PC-9 (cell line): ENCODE measurements at regions not wholly inside any gene's neighbourhood (a gene's known extent, or its start where the extent isn't known, plus 50 kb on each side); places are given as distances from the start of the nearest gene placed in this dataset.

Source experiments
- BruUV-seq: library from RNA; stranded (reverse); fragments of 400-500 nt; replicated peaks from 2 replicates; lab custom pipeline; 2021; lab: Mats Ljungman, UMichigan
- CTCF ChIA-PET: fragments of 300-600 bp; sonication (Branson Sonifier 250); formaldehyde crosslinking; loops from one replicate; lab custom pipeline; 2022; ENCODE audit warnings: antibody characterized with exemption; lab: Charles Lee
- POLR2A ChIA-PET: fragments of 300-600 bp; sonication (Branson Sonifier 250); formaldehyde crosslinking; loops from one replicate; lab custom pipeline; 2022; ENCODE audit warnings: antibody characterized with exemption; ENCODE audit not compliant: unreplicated experiment; lab: Charles Lee
- DNase-seq, 2 experiments: peaks; one replicate each; pipeline versions ENCODE4 v3.0.0 to v3.0.0-alpha.2; 2015 to 2022; ENCODE audit warnings: mixed read lengths in 1 of 2
- H2AFZ ChIP-seq: fragments of 200-600 bp; sonication (generic); 2 replicates; pipeline ENCODE4 v1.8.1; 2017; ENCODE audit warnings: antibody characterized with exemption
- H3F3A ChIP-seq: fragments of 200-600 bp; sonication (generic); 2 replicates; pipeline ENCODE4 v1.8.1; 2017; ENCODE audit warnings: antibody characterized with exemption, mild to moderate bottlenecking, low read depth; ENCODE audit not compliant: insufficient read depth
- H3K27ac ChIP-seq: fragments of 200-600 bp; sonication (generic); 2 replicates; pipeline ENCODE4 v1.6.1; 2016; ENCODE audit warnings: mixed run types
- H3K27me3 ChIP-seq: fragments of 200-600 bp; sonication (generic); 2 replicates; pipeline ENCODE4 v1.6.1; 2016; ENCODE audit warnings: low read depth, mixed run types; ENCODE audit not compliant: insufficient read depth
- H3K36me3 ChIP-seq: fragments of 200-600 bp; sonication (generic); 2 replicates; pipeline ENCODE4 v1.6.1; 2016; ENCODE audit warnings: low read depth, mixed run types
- H3K4me1 ChIP-seq: fragments of 200-600 bp; sonication (generic); replicated peaks from 2 replicates; pipeline ENCODE4 v1.6.1; 2016; ENCODE audit warnings: mixed run types; ENCODE audit not compliant: insufficient read depth
- H3K4me2 ChIP-seq: fragments of 200-600 bp; sonication (generic); 2 replicates; pipeline ENCODE4 v1.6.1; 2017; ENCODE audit warnings: mixed run types
- H3K4me3 ChIP-seq: fragments of 200-600 bp; sonication (generic); 2 replicates; pipeline ENCODE4 v1.6.1; 2016; ENCODE audit warnings: mixed run types
- H3K79me2 ChIP-seq: fragments of 200-600 bp; sonication (generic); 2 replicates; pipeline ENCODE4 v1.6.1; 2017; ENCODE audit warnings: low read depth, mixed run types
- H3K9me2 ChIP-seq: fragments of 200-600 bp; sonication (generic); 2 replicates; pipeline ENCODE4 v1.8.1; 2017; ENCODE audit warnings: mild to moderate bottlenecking; ENCODE audit not compliant: insufficient read depth
- H3K9me3 ChIP-seq: fragments of 200-600 bp; sonication (generic); 2 replicates; pipeline ENCODE4 v1.8.1; 2016; ENCODE audit warnings: low read depth; ENCODE audit not compliant: insufficient read depth
- H4K20me1 ChIP-seq: fragments of 200-600 bp; sonication (generic); 2 replicates; pipeline ENCODE4 v1.8.1; 2017; ENCODE audit not compliant: insufficient read depth
- EZH2 ChIP-seq: fragments of 200-600 bp; sonication (generic); IDR thresholded peaks from 2 replicates; pipeline ENCODE4 v1.8.0; 2017; ENCODE audit warnings: antibody characterized with exemption, low read depth
- intact Hi-C: fragments of 100-400 bp; cut with micrococcal nuclease; formaldehyde crosslinking; loops from one replicate; pipeline ENCODE4 v1.10.0; 2022; ENCODE audit not compliant: unreplicated experiment
- TF ChIP-seq, protein P1 (sequence below): fragments of 200-600 bp; sonication (generic); conservative IDR thresholded peaks from 2 replicates; pipeline ENCODE4 v1.6.1; 2017; ENCODE audit warnings: mixed run types, antibody characterized with exemption, mild to moderate bottlenecking, moderate library complexity

DNA sequence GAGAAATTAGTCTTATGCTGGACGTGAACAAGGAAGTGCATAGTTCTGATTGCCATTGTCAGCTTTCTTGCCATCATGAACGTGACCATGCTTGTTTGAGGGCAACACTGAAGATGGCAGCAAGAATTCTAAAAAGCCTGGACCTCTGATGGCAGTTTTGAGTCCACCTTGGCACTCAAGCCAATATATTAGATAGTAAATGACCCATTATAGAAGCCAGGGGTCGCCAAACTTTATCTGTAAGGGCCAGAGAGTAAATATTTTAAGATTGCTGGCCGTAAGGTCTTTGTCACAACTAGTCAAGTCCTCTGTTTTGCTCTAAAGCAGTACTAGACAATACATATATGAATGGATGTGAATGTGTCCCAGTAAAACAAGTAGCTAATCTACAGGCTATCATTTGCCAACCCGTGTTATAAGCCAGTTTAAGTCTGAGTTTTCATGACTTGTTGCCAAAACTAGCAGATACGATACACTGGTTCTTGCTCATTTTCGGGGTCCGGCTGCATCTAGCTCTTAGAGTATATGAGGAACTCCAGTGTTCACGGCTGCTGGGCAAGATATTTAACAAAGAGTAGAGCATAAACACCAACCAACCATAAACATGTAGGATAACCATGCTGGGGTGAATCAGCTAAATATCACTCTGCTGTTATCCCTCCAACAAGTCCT, 73.1 kb upstream of the PELI1 start:
- Histone ChIP-seq H3K9me3 (no peaks in the 10 kb centered on the region), H3F3A (peaks cover 6% of the 10 kb centered on the region)
- CTCF ChIA-PET: no interaction called here

GRCh38 chr2:64218137-64218802, 74.0 kb upstream of the PELI1 start:
- Histone ChIP-seq H3K4me2 (no peak overlapping the region), H3K4me1 (peaks cover 14% of the 10 kb centered on the region), H3K4me3 (no peak overlapping the region), H3K27me3 (no peaks in the 10 kb centered on the region), H3K27ac (no peak overlapping the region), H4K20me1 (no peaks in the 10 kb centered on the region), H3K36me3 (no peaks in the 10 kb centered on the region), H3K9me3 (no peaks in the 10 kb centered on the region), H3F3A (peaks cover 3% of the 10 kb centered on the region; the same call in 1 of the 2 replicates), H2AFZ (no peak overlapping the region), H3K79me2 (no peaks in the 10 kb centered on the region), H3K9me2 (no peaks in the 10 kb centered on the region)
- intact Hi-C loops: no loop called here
- BruUV-seq: no TSS peak
- ChIA-PET POLR2A (no interaction called here), CTCF (interaction anchor here (0.6 kb wide), 1 partner anchor 33 kb away, joined by 3 read pairs; no protein-coding TSS in a partner anchor)
- no peak for DNase-seq
- TF ChIP-seq, protein P1, sequence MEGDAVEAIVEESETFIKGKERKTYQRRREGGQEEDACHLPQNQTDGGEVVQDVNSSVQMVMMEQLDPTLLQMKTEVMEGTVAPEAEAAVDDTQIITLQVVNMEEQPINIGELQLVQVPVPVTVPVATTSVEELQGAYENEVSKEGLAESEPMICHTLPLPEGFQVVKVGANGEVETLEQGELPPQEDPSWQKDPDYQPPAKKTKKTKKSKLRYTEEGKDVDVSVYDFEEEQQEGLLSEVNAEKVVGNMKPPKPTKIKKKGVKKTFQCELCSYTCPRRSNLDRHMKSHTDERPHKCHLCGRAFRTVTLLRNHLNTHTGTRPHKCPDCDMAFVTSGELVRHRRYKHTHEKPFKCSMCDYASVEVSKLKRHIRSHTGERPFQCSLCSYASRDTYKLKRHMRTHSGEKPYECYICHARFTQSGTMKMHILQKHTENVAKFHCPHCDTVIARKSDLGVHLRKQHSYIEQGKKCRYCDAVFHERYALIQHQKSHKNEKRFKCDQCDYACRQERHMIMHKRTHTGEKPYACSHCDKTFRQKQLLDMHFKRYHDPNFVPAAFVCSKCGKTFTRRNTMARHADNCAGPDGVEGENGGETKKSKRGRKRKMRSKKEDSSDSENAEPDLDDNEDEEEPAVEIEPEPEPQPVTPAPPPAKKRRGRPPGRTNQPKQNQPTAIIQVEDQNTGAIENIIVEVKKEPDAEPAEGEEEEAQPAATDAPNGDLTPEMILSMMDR: no peak
- TF ChIP-seq EZH2: no peak

More for the DNA sequence above, 73.1 kb upstream of the PELI1 start:
- H3K4me2 ChIP-seq: no peak overlapping the region
- H4K20me1 ChIP-seq: no peaks in the 10 kb centered on the region
- intact Hi-C loops: no loop called here
- no peak overlapping the region for H3K4me3 ChIP-seq
- no peak overlapping the region for H2AFZ ChIP-seq
- POLR2A ChIA-PET: no interaction called here
- H3K79me2 ChIP-seq: no peaks in the 10 kb centered on the region
- no peaks in the 10 kb centered on the region for H3K27me3 ChIP-seq
- peaks cover 23% of the 10 kb centered on the region for H3K4me1 ChIP-seq
- no TSS peak for BruUV-seq
- H3K36me3 ChIP-seq: no peaks in the 10 kb centered on the region
- no peak for DNase-seq
- H3K9me2 ChIP-seq: no peaks in the 10 kb centered on the region
- H3K27ac ChIP-seq: no peak overlapping the region
- TF ChIP-seq, protein P1: no peak; the same call in 1 of the 2 replicates
- TF ChIP-seq EZH2: no peak

DNA sequence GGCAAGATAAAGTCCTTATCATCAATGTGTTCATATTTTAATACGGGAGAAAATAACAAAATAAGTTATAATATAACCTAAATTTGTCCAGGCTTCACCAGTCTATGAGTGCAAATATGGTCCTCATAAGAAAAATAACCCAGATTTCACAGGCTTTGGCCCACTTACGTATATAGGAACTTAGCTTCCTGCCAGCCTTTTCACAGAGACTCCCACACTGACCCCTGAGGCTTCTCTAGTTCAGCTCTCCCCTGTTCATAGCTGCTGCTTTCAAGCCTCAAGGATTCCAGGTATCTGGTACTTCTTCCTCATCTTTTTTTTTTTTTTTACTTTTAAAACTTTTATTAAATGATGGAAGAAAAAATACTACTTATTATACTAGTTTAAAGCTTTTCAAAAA, 74.9 kb upstream of the PELI1 start:
- POLR2A ChIA-PET: no interaction called here

More for the DNA sequence above, 74.9 kb upstream of the PELI1 start:
- Histone ChIP-seq H3K27ac (no peak overlapping the region), H3K79me2 (no peaks in the 10 kb centered on the region), H3K27me3 (no peaks in the 10 kb centered on the region), H3K9me3 (no peaks in the 10 kb centered on the region), H3K4me3 (no peak overlapping the region), H4K20me1 (no peaks in the 10 kb centered on the region), H3K36me3 (no peaks in the 10 kb centered on the region), H3K4me1 (peaks cover 9% of the 10 kb centered on the region; the same call in 1 of the 2 replicates), H3K9me2 (no peaks in the 10 kb centered on the region), H2AFZ (no peak overlapping the region), H3F3A (peaks cover 3% of the 10 kb centered on the region; the same call in 1 of the 2 replicates), H3K4me2 (no peak overlapping the region)
- BruUV-seq: no TSS peak
- CTCF ChIA-PET: no interaction called here
- no peak for DNase-seq
- TF ChIP-seq, protein P1: no peak
- TF ChIP-seq EZH2: no peak
- intact Hi-C loops: no loop called here
